K562 (cell line): ENCODE measurements at regions not wholly inside any gene's neighbourhood (a gene's known extent, or its start where the extent isn't known, plus 50 kb on each side); places are given as distances from the start of the nearest gene placed in this dataset.

Source experiments
- ATAC-seq: fragments of 200-7000 bp; cut with Tn5 transposase; 3 replicates; pipeline ENCODE4 v1.9.1; 2020; ENCODE audit warnings: moderate library complexity
- BruUV-seq: library from RNA; stranded (reverse); fragments of 400-500 nt; replicated peaks from 2 replicates; lab custom pipeline; 2021; lab: Mats Ljungman, UMichigan
- CTCF ChIA-PET: fragments of 300-600 bp; formaldehyde crosslinking; extraction: SDS; loops from one replicate; lab custom pipeline; 2021; ENCODE audit warnings: low intra/inter-chr PET ratio; lab: Yijun Ruan, JAX
- POLR2A ChIA-PET: fragments of 300-600, 350-650 bp; sonication (Branson Sonifier 250); formaldehyde crosslinking; extraction: SDS; loops from one replicate; lab custom pipeline; 2021; ENCODE audit warnings: antibody characterized with exemption, inconsistent platforms; lab: Yijun Ruan, JAX
- DNase-seq, 4 experiments: peaks; one replicate each; pipeline versions ENCODE4 v3.0.0 to v3.0.0-alpha.2; 2011 to 2018; ENCODE audit warnings: low spot score in 3 of 4, mixed read lengths in 3 of 4; ENCODE audit errors: extremely low read depth in 1 of 4
- FAIRE-seq: peaks from 2 replicates; lab custom pipeline; 2011; peaks lifted over from hg19 to GRCh38; lab: Jason Lieb, UNC
- H2AFZ ChIP-seq: 2 replicates; pipeline ENCODE4 v1.6.0; 2011; ENCODE audit warnings: low read depth, low read length, control low read depth, inconsistent platforms
- H3K27ac ChIP-seq: fragments of 200-600 bp; 3 replicates; pipeline ENCODE4 v1.8.0; 2011; ENCODE audit warnings: low read depth, mild to moderate bottlenecking, control low read depth, inconsistent platforms, low read length, moderate library complexity, mixed read lengths; ENCODE audit errors: extremely low read depth
- H3K27me3 ChIP-seq, 2 experiments: fragments of 300-600 bp in 1 of 2; 2 replicates in 1 of 2; 3 replicates in 1 of 2; pipeline versions ENCODE4 v1.6.0 to v1.8.0; 2011; ENCODE audit warnings: inconsistent platforms in 2 of 2, low read length in 2 of 2, mild to moderate bottlenecking in 1 of 2, mixed read lengths in 1 of 2, moderate library complexity in 1 of 2; ENCODE audit not compliant: control insufficient read depth in 2 of 2, insufficient read depth in 2 of 2
- H3K36me3 ChIP-seq: fragments of 300-600 bp; 3 replicates; pipeline ENCODE4 v1.8.0; 2011; ENCODE audit warnings: mild to moderate bottlenecking, low read length, inconsistent platforms; ENCODE audit not compliant: control insufficient read depth, insufficient read depth
- H3K4me1 ChIP-seq, 2 experiments: fragments of 200-600 bp in 1 of 2; replicated peaks in 1 of 2; 2 replicates in 1 of 2; 3 replicates in 1 of 2; pipeline versions ENCODE4 v1.5.1 to v1.8.0; 2011; ENCODE audit warnings: inconsistent platforms in 2 of 2, low read length in 2 of 2, mild to moderate bottlenecking in 1 of 2, mixed read lengths in 1 of 2, moderate library complexity in 1 of 2; ENCODE audit not compliant: control insufficient read depth in 2 of 2, insufficient read depth in 2 of 2
- H3K4me2 ChIP-seq: 2 replicates; pipeline ENCODE4 v1.6.1; 2011; ENCODE audit warnings: low read length, control low read depth, inconsistent platforms, mixed read lengths; ENCODE audit not compliant: insufficient read depth
- H3K4me3 ChIP-seq: fragments of 200-600 bp; sonication (generic), shearing (Covaris generic); 2 replicates; pipeline ENCODE4 v1.5.1; 2016; ENCODE audit warnings: control low read depth, inconsistent platforms
- H3K79me2 ChIP-seq: fragments of 200-600 bp; 3 replicates; pipeline ENCODE4 v1.8.0; 2011; ENCODE audit warnings: low read length, inconsistent platforms; ENCODE audit not compliant: control insufficient read depth, insufficient read depth
- H3K9ac ChIP-seq, 2 experiments: 2 replicates each; pipeline versions ENCODE4 v1.6.0 to v1.6.1; 2011; ENCODE audit warnings: low read depth in 2 of 2, low read length in 2 of 2, control low read depth in 1 of 2, inconsistent platforms in 1 of 2, mild to moderate bottlenecking in 1 of 2, mixed read lengths in 1 of 2; ENCODE audit not compliant: insufficient read depth in 1 of 2
- H3K9me1 ChIP-seq: one replicate; pipeline ENCODE4 v1.6.0; 2011; ENCODE audit warnings: inconsistent platforms, mild to moderate bottlenecking, low read length, moderate library complexity; ENCODE audit not compliant: control insufficient read depth, insufficient read depth
- H3K9me3 ChIP-seq: replicated peaks from 2 replicates; pipeline ENCODE4 v1.5.1; 2011; ENCODE audit warnings: low read depth, low read length, inconsistent platforms; ENCODE audit not compliant: control insufficient read depth, insufficient read depth
- H4K20me1 ChIP-seq: replicated peaks from 2 replicates; pipeline ENCODE4 v1.6.1; 2011; ENCODE audit warnings: low read length, inconsistent platforms, mixed read lengths; ENCODE audit not compliant: control insufficient read depth, insufficient read depth
- E2F5 ChIP-seq: sonication (generic); formaldehyde crosslinking; IDR thresholded peaks from 2 replicates; pipeline ENCODE4 v1.8.0; 2022; ENCODE audit warnings: mild to moderate bottlenecking, missing genetic modification reagents
- FOXJ3 ChIP-seq: sonication (generic); formaldehyde crosslinking; IDR thresholded peaks from 2 replicates; pipeline ENCODE4 v1.4.0; 2020; ENCODE audit warnings: mild to moderate bottlenecking, missing genetic modification reagents
- HMGN3 ChIP-seq: IDR thresholded peaks from 2 replicates; pipeline ENCODE4 v1.6.1; 2011; ENCODE audit warnings: borderline replicate concordance, low read depth, mild to moderate bottlenecking, mixed read lengths, low read length; ENCODE audit not compliant: insufficient read length; ENCODE audit errors: extremely low read depth
- HNRNPLL ChIP-seq: fragments of 200-400 bp; formaldehyde crosslinking; IDR thresholded peaks from 2 replicates; pipeline ENCODE4 v1.6.1; 2017; ENCODE audit warnings: low read length, low read depth, mild to moderate bottlenecking; ENCODE audit not compliant: poor library complexity, severe bottlenecking
- IRF1 ChIP-seq: sonication (generic); formaldehyde crosslinking; IDR thresholded peaks from 2 replicates; pipeline ENCODE4 v1.8.0; 2022; ENCODE audit warnings: missing genetic modification reagents, mild to moderate bottlenecking, borderline replicate concordance
- KAT7 ChIP-seq: sonication (generic); formaldehyde crosslinking; IDR thresholded peaks from 2 replicates; pipeline ENCODE4 v1.8.0; 2022; ENCODE audit warnings: missing genetic modification reagents, mild to moderate bottlenecking, borderline replicate concordance
- MTA3 ChIP-seq: fragments of 450-650 bp; formaldehyde crosslinking; IDR thresholded peaks from 2 replicates; pipeline ENCODE4 v1.6.1; 2017; ENCODE audit warnings: mild to moderate bottlenecking, borderline replicate concordance
- MYBL2 ChIP-seq, 2 experiments: fragments of 450-650 bp in 1 of 2; sonication (generic) in 1 of 2; formaldehyde crosslinking in 1 of 2; IDR thresholded peaks; 2 replicates each; pipeline versions ENCODE4 v1.6.1 to v1.8.1; 2017 to 2022; ENCODE audit warnings: borderline replicate concordance in 1 of 2, inconsistent platforms in 1 of 2, low read depth in 1 of 2, mild to moderate bottlenecking in 1 of 2, missing genetic modification reagents in 1 of 2, moderate library complexity in 1 of 2
- NFRKB ChIP-seq: fragments of 450-650 bp; IDR thresholded peaks from 2 replicates; pipeline ENCODE4 v1.6.1; 2016; ENCODE audit warnings: low read depth
- RBBP5 ChIP-seq: fragments of 200-600 bp; sonication (generic); IDR thresholded peaks from 2 replicates; pipeline ENCODE4 v1.6.1; 2012; ENCODE audit warnings: borderline replicate concordance, mild to moderate bottlenecking, low read length, control low read depth, inconsistent platforms; ENCODE audit not compliant: insufficient read depth, poor library complexity, severe bottlenecking
- RBM17 ChIP-seq: fragments of 200-400 bp; formaldehyde crosslinking; IDR thresholded peaks from 2 replicates; pipeline ENCODE4 v1.6.1; 2017; ENCODE audit warnings: low read depth, mild to moderate bottlenecking, low read length, borderline replicate concordance
- SMARCA5 ChIP-seq: fragments of 450-650 bp; IDR thresholded peaks from 2 replicates; pipeline ENCODE4 v1.6.1; 2016
- STAG1 ChIP-seq: sonication (generic); formaldehyde crosslinking; IDR thresholded peaks from 2 replicates; pipeline ENCODE4 v1.5.0; 2020; ENCODE audit warnings: missing genetic modification reagents, borderline replicate concordance
- TFE3 ChIP-seq: fragments of 450-650 bp; formaldehyde crosslinking; IDR thresholded peaks from 2 replicates; pipeline ENCODE4 v1.4.0; 2020; ENCODE audit warnings: mild to moderate bottlenecking, mixed read lengths
- ZNF707 ChIP-seq: fragments of 250-450 bp; sonication (Bioruptor Pico); conservative IDR thresholded peaks from 2 replicates; pipeline ENCODE4 v1.8.0; 2022; ENCODE audit warnings: inconsistent platforms, mild to moderate bottlenecking, moderate library complexity
- ZNF778 ChIP-seq: fragments of 450-650 bp; formaldehyde crosslinking; IDR thresholded peaks from 2 replicates; pipeline ENCODE4 v1.4.0; 2020; ENCODE audit warnings: mild to moderate bottlenecking, moderate library complexity
- ZZZ3 ChIP-seq: fragments of 450-650 bp; IDR thresholded peaks from 2 replicates; pipeline ENCODE4 v1.6.1; 2016; ENCODE audit warnings: antibody characterized with exemption, mild to moderate bottlenecking, moderate library complexity
- WGBS: fragments of 100-300 bp; shearing (Covaris generic); methylation state at CpG from one replicate; pipeline ENCODE4 v1.1.6; 2016; ENCODE audit warnings: low coverage, mixed read lengths; ENCODE audit not compliant: insufficient coverage; ENCODE audit errors: missing lambda C conversion rate; 5-methylcytosine and 5-hydroxymethylcytosine counted together
- in situ Hi-C: fragments of 300-500 bp; cut with MboI; formaldehyde crosslinking; loops from 4 replicates; pipeline ENCODE4 v1.15.0; 2018; ENCODE audit warnings: inconsistent platforms, mixed read lengths
- intact Hi-C: fragments of 100-400 bp; cut with micrococcal nuclease; formaldehyde crosslinking; loops from 2 replicates; pipeline ENCODE4 v1.14.2; 2022

GRCh38 chr11:29780756-29781155 lies 236.1 kb downstream of the KCNA4 start:
- no TSS peak for BruUV-seq
- Histone ChIP-seq H3K4me2 (no peak overlapping the region), H3K4me1 (no peaks in the 10 kb centered on the region), H3K9ac (no peak overlapping the region), H3K79me2 (no peaks in the 10 kb centered on the region), H3K4me3 (no peak overlapping the region), H3K36me3 (no peaks in the 10 kb centered on the region), H2AFZ (no peak overlapping the region), H3K27ac (no peak overlapping the region), H3K9me3 (no peaks in the 10 kb centered on the region), H3K27me3 (no peaks in the 10 kb centered on the region), H4K20me1 (no peaks in the 10 kb centered on the region), H3K9me1 (no peaks in the 10 kb centered on the region)
- CTCF ChIA-PET = no interaction called here
- POLR2A ChIA-PET = no interaction called here
- no peak for TF ChIP-seq RBM17
- TF ChIP-seq HNRNPLL = no peak
- no peak for TF ChIP-seq STAG1 (CRISPR knock-in tag)
- no peak for TF ChIP-seq NFRKB
- TF ChIP-seq MTA3 = no peak
- TF ChIP-seq FOXJ3 (CRISPR knock-in tag) = no peak
- TF ChIP-seq RBBP5 = no peak
- TF ChIP-seq MYBL2 (IDR thresholded peaks at IDR 0.05; ENCODE audit: low read depth) = no peak
- TF ChIP-seq MYBL2 (CRISPR knock-in tag; IDR thresholded peaks at IDR 0.05; ENCODE audit: borderline replicate concordance) = no peak
- no peak for TF ChIP-seq SMARCA5
- TF ChIP-seq ZNF707 = no peak
- TF ChIP-seq IRF1 (CRISPR knock-in tag) = no peak
- no peak for TF ChIP-seq KAT7 (CRISPR knock-in tag)
- no peak for TF ChIP-seq HMGN3
- TF ChIP-seq ZZZ3 = no peak
- no peak for TF ChIP-seq TFE3 (CRISPR knock-in tag)
- TF ChIP-seq ZNF778 (CRISPR knock-in tag) = no peak
- TF ChIP-seq E2F5 (CRISPR knock-in tag) = no peak
- intact Hi-C loops (no loop called here), in situ Hi-C loops (no loop called here)
- FAIRE-seq (no peak), DNase-seq (no peak), ATAC-seq (no peak)
- 2% methylated on average over 6 of the region's 7 CpGs for WGBS
